ENCODE measurements at regions not wholly inside any gene's neighbourhood (a gene's known extent, or its start where the extent isn't known, plus 50 kb on each side); places are given as distances from the start of the nearest gene placed in this dataset.

- TF ChIP-seq, protein P1, sequence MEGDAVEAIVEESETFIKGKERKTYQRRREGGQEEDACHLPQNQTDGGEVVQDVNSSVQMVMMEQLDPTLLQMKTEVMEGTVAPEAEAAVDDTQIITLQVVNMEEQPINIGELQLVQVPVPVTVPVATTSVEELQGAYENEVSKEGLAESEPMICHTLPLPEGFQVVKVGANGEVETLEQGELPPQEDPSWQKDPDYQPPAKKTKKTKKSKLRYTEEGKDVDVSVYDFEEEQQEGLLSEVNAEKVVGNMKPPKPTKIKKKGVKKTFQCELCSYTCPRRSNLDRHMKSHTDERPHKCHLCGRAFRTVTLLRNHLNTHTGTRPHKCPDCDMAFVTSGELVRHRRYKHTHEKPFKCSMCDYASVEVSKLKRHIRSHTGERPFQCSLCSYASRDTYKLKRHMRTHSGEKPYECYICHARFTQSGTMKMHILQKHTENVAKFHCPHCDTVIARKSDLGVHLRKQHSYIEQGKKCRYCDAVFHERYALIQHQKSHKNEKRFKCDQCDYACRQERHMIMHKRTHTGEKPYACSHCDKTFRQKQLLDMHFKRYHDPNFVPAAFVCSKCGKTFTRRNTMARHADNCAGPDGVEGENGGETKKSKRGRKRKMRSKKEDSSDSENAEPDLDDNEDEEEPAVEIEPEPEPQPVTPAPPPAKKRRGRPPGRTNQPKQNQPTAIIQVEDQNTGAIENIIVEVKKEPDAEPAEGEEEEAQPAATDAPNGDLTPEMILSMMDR (conservative IDR thresholded peaks at IDR 0.05; ENCODE audit: low read length) = no peak
- no peak for TF ChIP-seq EZH2phosphoT487 (IDR thresholded peaks at IDR 0.05; ENCODE audit: borderline replicate concordance, low read depth, low read length)
Measured at GRCh38 chr5:4101189-4101588, 505.6 kb downstream of the IRX1 start.

All from OCI-LY7 (cell line).